ENCODE measurements at regions not wholly inside any gene's neighbourhood (a gene's known extent, or its start where the extent isn't known, plus 50 kb on each side); places are given as distances from the start of the nearest gene placed in this dataset.

DNA sequence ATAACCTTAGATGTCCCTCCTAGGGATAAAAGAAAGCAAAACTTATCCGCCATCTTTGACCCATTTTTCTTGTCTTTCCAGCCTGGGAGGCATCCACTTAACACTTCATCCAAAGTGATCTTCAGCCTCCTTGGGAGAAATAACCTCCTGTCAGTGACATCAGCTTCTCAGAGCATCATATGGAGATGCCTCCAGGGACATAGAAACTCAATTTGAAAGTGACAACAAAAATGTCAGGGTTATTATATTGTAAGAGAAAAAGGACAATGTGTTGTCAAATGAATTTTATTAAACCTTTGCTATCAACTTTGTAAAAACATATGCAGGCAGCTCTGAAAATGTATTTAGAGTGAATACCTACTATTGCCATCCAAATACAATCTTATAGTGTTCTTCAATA is 371.2 kb upstream of the ADARB2 start:
- TF ChIP-seq, protein P1, sequence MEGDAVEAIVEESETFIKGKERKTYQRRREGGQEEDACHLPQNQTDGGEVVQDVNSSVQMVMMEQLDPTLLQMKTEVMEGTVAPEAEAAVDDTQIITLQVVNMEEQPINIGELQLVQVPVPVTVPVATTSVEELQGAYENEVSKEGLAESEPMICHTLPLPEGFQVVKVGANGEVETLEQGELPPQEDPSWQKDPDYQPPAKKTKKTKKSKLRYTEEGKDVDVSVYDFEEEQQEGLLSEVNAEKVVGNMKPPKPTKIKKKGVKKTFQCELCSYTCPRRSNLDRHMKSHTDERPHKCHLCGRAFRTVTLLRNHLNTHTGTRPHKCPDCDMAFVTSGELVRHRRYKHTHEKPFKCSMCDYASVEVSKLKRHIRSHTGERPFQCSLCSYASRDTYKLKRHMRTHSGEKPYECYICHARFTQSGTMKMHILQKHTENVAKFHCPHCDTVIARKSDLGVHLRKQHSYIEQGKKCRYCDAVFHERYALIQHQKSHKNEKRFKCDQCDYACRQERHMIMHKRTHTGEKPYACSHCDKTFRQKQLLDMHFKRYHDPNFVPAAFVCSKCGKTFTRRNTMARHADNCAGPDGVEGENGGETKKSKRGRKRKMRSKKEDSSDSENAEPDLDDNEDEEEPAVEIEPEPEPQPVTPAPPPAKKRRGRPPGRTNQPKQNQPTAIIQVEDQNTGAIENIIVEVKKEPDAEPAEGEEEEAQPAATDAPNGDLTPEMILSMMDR (IDR thresholded peaks at IDR 0.05): no peak
- TF ChIP-seq EZH2phosphoT487 (IDR thresholded peaks at IDR 0.05): no peak
